Esophagus muscularis mucosa (tissue), 4 donors: ENCODE measurements at regions not wholly inside any gene's neighbourhood (a gene's known extent, or its start where the extent isn't known, plus 50 kb on each side); places are given as distances from the start of the nearest gene placed in this dataset.

Source experiments
- EP300 ChIP-seq: sonication (generic); formaldehyde crosslinking; IDR thresholded peaks from one replicate; pipeline ENCODE4 v1.6.1; 2017; ENCODE audit warnings: antibody characterized with exemption
- POLR2AphosphoS5 ChIP-seq, 2 donors: sonication (generic); formaldehyde crosslinking; IDR thresholded peaks; one replicate each; pipeline ENCODE4 v1.6.1; 2017; ENCODE audit warnings: antibody characterized with exemption in 2 of 2
- TF ChIP-seq, protein P1 (sequence below), 3 experiments: fragments of 200-600 bp in 2 of 3; fragments of 450-650 bp in 1 of 3; sonication (generic) in 2 of 3; IDR thresholded peaks; one replicate each; pipeline ENCODE4 v1.5.1; 2017 to 2019; ENCODE audit warnings: antibody characterized with exemption in 3 of 3, mild to moderate bottlenecking in 2 of 3, moderate library complexity in 1 of 3

DNA sequence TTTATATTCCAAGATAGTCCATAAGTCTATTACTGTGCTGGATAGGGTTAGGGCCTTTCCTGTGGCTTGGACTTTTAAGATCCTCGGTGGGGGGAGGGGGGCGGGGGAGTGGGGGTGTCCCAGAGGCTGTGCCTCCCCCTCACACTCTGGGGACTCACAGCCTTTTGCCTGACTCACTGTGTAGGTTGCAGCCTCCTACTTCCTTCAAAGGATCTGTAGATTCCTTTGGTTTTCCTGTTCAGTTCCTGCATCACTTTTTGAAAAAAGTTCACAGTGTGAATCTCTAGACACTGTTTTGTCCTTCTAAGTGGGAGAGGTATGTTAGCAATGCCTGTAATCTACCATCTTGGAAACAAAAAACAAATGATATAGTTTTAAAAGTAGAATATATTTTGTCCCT lies 999.9 kb downstream of the GLUD2 start:
- TF ChIP-seq EP300 (no peak), POLR2AphosphoS5 (IDR thresholded peaks at IDR 0.05) (no peak)
- TF ChIP-seq, protein P1, sequence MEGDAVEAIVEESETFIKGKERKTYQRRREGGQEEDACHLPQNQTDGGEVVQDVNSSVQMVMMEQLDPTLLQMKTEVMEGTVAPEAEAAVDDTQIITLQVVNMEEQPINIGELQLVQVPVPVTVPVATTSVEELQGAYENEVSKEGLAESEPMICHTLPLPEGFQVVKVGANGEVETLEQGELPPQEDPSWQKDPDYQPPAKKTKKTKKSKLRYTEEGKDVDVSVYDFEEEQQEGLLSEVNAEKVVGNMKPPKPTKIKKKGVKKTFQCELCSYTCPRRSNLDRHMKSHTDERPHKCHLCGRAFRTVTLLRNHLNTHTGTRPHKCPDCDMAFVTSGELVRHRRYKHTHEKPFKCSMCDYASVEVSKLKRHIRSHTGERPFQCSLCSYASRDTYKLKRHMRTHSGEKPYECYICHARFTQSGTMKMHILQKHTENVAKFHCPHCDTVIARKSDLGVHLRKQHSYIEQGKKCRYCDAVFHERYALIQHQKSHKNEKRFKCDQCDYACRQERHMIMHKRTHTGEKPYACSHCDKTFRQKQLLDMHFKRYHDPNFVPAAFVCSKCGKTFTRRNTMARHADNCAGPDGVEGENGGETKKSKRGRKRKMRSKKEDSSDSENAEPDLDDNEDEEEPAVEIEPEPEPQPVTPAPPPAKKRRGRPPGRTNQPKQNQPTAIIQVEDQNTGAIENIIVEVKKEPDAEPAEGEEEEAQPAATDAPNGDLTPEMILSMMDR (IDR thresholded peaks at IDR 0.05), result no peak
